Peyer's patch (tissue), 4 donors: ENCODE measurements at regions not wholly inside any gene's neighbourhood (a gene's known extent, or its start where the extent isn't known, plus 50 kb on each side); places are given as distances from the start of the nearest gene placed in this dataset.

ENCODE experiments used
- DNase-seq, 3 donors: peaks; one replicate each; pipeline ENCODE4 v3.0.0-alpha.2; 2017 to 2019
- H3K27ac ChIP-seq, 4 donors: fragments of 200-600 bp; sonication (generic); one replicate each; pipeline ENCODE4 v1.5.1; 2016 to 2019
- H3K27me3 ChIP-seq, 2 donors: fragments of 200-600 bp; sonication (generic); one replicate each; pipeline ENCODE4 v1.5.1; 2019
- H3K36me3 ChIP-seq, 3 donors: fragments of 200-600 bp; sonication (generic); one replicate each; pipeline ENCODE4 v1.5.1; 2016 to 2019
- H3K4me1 ChIP-seq, 4 donors: fragments of 200-600 bp; sonication (generic); one replicate each; pipeline ENCODE4 v1.5.1; 2016 to 2019
- H3K4me3 ChIP-seq, 4 donors: fragments of 200-600 bp; sonication (generic); 1 replicate in 3 of 4; 2 replicates in 1 of 4; pipeline ENCODE4 v1.5.1; 2016 to 2019; ENCODE audit warnings: mild to moderate bottlenecking in 1 of 4
- H3K9me3 ChIP-seq, 4 donors: fragments of 200-600 bp; sonication (generic); one replicate each; pipeline ENCODE4 v1.5.1; 2016 to 2019; ENCODE audit warnings: mild to moderate bottlenecking in 1 of 4
- POLR2A ChIP-seq, 2 donors: fragments of 450-650 bp; IDR thresholded peaks; one replicate each; pipeline ENCODE4 v1.5.1; 2017; ENCODE audit warnings: antibody characterized with exemption in 2 of 2, mild to moderate bottlenecking in 2 of 2, moderate library complexity in 2 of 2
- TF ChIP-seq, protein P1 (sequence below), 6 experiments: fragments of 450-650 bp in 4 of 6; fragments of 200-600 bp in 2 of 6; sonication (generic) in 1 of 6; IDR thresholded peaks; one replicate each; pipeline ENCODE4 v1.5.1; 2017 to 2019; ENCODE audit warnings: antibody characterized with exemption in 6 of 6, mild to moderate bottlenecking in 3 of 6, moderate library complexity in 1 of 6

DNA sequence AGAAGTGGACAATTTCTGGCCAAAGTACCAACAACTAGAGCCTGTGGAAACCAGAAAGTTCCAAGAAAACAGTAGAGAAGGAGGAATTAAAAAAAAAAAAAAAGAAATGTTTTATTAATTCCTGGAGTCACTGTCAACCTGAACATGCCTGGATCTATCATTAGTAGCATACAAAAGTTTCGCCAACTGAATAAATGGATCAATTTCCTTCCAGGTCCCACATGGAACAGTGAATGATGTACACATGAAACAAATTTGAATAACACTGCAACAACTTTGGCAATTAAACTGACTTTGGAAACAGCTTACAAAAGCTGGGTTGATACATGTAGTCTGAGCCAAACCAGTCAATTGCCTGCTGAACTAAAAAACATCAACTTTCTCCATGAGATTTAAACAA lies 90.0 kb upstream of the HMGCLL1 start:
- no peak for DNase-seq
- Histone ChIP-seq H3K36me3 (no peaks in the 10 kb centered on the region), H3K4me3 (no peak overlapping the region), H3K27ac (peak overlapping the region in 2 of 4 donors; percentile 27 to 28), H3K4me1 (no peaks in the 10 kb centered on the region), H3K27me3 (no peaks in the 10 kb centered on the region), H3K9me3 (no peaks in the 10 kb centered on the region)
- TF ChIP-seq, protein P1, sequence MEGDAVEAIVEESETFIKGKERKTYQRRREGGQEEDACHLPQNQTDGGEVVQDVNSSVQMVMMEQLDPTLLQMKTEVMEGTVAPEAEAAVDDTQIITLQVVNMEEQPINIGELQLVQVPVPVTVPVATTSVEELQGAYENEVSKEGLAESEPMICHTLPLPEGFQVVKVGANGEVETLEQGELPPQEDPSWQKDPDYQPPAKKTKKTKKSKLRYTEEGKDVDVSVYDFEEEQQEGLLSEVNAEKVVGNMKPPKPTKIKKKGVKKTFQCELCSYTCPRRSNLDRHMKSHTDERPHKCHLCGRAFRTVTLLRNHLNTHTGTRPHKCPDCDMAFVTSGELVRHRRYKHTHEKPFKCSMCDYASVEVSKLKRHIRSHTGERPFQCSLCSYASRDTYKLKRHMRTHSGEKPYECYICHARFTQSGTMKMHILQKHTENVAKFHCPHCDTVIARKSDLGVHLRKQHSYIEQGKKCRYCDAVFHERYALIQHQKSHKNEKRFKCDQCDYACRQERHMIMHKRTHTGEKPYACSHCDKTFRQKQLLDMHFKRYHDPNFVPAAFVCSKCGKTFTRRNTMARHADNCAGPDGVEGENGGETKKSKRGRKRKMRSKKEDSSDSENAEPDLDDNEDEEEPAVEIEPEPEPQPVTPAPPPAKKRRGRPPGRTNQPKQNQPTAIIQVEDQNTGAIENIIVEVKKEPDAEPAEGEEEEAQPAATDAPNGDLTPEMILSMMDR (IDR thresholded peaks at IDR 0.05): no peak
- TF ChIP-seq POLR2A (IDR thresholded peaks at IDR 0.05): no peak

DNA sequence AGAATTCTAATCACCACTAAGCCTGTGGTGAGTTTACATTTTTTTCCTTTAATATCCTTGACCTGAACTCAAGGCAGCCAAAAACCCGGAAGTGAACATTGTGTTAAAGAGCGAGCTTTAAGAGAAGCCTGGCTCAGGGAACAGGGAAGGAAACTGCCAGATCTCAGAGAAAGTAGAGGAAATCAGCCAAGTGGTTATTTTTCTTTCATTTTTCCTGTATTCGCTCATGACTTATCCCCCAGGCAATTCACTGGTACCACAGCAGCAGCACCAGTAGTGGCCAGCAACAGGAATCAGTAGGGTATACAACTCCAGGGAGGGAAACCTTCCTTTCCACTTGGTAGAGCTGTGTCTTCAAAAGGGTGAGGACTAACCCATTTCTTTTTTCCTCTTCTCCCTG lies 89.6 kb upstream of the HMGCLL1 start:
- Histone ChIP-seq H3K9me3 (no peaks in the 10 kb centered on the region), H3K4me1 (no peaks in the 10 kb centered on the region), H3K36me3 (no peaks in the 10 kb centered on the region), H3K27ac (peak overlapping the region in 2 of 4 donors; percentile 27 to 28), H3K27me3 (no peaks in the 10 kb centered on the region), H3K4me3 (no peak overlapping the region)
- DNase-seq: no peak
- TF ChIP-seq, protein P1 (IDR thresholded peaks at IDR 0.05): no peak
- no peak for TF ChIP-seq POLR2A (IDR thresholded peaks at IDR 0.05)

DNA sequence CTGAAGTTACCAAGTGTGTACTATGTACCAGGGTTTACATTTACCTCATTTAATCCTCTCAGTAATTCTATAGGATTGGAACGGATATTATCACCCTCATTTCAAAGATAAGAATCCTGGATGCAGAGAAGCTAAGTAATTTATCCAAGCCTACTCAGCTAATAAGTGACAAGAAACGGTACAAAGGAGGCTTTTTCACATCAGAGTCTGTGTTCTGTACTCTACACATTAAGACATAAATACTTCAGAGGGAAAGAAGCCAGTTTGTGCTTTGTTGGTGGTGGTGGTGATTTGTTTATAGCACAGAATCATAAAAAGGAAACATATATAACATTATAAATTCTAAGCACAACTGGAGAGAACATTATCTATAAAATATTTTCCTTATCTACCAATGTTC lies 88.3 kb upstream of the HMGCLL1 start:
- H3K27ac ChIP-seq: no peak overlapping the region

DNA sequence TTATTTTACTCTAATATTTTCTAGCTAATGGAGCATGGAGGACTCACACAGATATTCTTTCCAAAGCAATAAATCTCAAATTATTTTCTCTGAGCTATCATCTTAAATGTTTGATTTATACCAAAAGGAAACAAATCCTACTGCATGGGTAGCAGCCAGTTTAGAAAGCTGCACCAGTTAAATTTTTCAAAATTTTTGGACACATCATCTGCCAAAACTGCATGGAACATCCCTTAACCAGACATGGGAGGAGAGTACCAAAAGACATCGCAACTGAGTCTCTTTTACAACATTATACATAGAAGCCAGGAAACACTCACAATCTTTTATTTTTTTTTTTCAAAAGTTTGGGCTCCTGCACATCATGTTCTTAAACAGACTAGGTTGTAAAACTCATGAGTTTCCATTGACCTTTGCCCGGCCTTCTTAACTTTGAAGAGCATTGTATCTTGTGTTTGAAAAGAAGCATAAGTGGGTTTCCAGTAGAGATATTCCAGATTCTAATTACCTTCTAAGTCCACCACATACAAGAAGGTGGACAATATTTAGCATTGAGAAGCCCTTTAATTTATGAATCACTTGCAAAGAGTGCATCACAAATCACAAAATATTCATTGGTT lies 87.7 kb upstream of the HMGCLL1 start:
- H3K4me1 ChIP-seq: no peaks in the 10 kb centered on the region
- H3K27me3 ChIP-seq: no peaks in the 10 kb centered on the region
- TF ChIP-seq POLR2A (IDR thresholded peaks at IDR 0.05): no peak
- TF ChIP-seq, protein P1 (IDR thresholded peaks at IDR 0.05): no peak
- H3K4me3 ChIP-seq: no peak overlapping the region
- no peaks in the 10 kb centered on the region for H3K36me3 ChIP-seq
- no peak overlapping the region for H3K27ac ChIP-seq
- H3K9me3 ChIP-seq: no peaks in the 10 kb centered on the region
- no peak for DNase-seq

More for the DNA sequence above, 88.3 kb upstream of the HMGCLL1 start:
- Histone ChIP-seq H3K4me3 (no peak overlapping the region), H3K4me1 (no peaks in the 10 kb centered on the region), H3K36me3 (no peaks in the 10 kb centered on the region), H3K27me3 (no peaks in the 10 kb centered on the region), H3K9me3 (no peaks in the 10 kb centered on the region)
- no peak for DNase-seq
- TF ChIP-seq, protein P1 (IDR thresholded peaks at IDR 0.05): no peak
- TF ChIP-seq POLR2A (IDR thresholded peaks at IDR 0.05): no peak

DNA sequence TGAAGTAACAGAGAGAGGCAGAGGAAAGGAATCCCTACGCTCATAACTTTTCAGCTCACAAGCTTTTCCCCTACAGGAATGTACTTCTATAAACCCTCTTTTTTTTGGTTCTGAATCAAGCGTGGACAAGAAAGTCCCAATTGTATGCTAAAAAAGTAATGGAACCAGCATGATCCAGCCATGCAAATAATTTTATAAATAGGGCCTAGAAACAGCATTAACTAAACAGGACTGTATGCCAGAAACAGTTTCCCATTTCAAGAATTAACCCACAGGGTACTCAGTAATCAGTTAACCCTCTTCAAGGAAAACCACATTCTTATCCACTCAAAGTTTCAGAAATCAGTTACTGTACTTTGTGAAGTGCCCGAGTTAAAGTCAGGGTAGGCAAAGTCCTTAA lies 87.0 kb upstream of the HMGCLL1 start:
- Histone ChIP-seq H3K27me3 (no peaks in the 10 kb centered on the region), H3K27ac (no peak overlapping the region), H3K9me3 (no peaks in the 10 kb centered on the region), H3K4me1 (no peaks in the 10 kb centered on the region), H3K36me3 (no peaks in the 10 kb centered on the region), H3K4me3 (no peak overlapping the region)
- DNase-seq: no peak
- TF ChIP-seq, protein P1 (IDR thresholded peaks at IDR 0.05): no peak
- no peak for TF ChIP-seq POLR2A (IDR thresholded peaks at IDR 0.05)
